HG03354 (cell line): ENCODE measurements at regions not wholly inside any gene's neighbourhood (a gene's known extent, or its start where the extent isn't known, plus 50 kb on each side); places are given as distances from the start of the nearest gene placed in this dataset.
"Not testable (repeated sequence)": the region's sequence is repeated elsewhere in the genome, so short reads cannot be mapped to it uniquely, and the experiment has no call there.

ENCODE experiments used
- ATAC-seq: cut with Tn5 transposase; IDR thresholded peaks from one replicate; pipeline ENCODE4 v1.9.1; 2021; ENCODE audit warnings: mild to moderate bottlenecking; ENCODE audit not compliant: unreplicated experiment, poor library complexity, severe bottlenecking

DNA sequence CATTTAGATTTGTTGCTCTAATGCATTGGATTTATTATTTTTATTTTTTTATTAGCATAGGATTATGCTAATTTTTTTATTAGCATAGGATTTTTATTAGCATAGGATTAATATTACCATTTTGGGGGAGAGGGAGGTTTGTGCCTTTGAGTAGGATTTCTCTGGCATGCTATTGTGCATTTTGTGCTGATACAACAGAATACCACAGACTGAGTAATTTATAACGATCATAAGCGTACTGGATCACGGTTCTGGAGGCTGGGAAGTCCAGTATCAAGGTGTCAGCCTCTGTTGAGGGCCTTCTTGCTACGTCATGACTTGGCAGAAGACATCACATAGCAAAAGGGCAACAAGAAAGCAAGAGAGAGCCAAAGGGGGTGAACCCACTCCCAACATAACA is 187.5 kb downstream of the XPNPEP1 start:
- no peak for ATAC-seq

DNA sequence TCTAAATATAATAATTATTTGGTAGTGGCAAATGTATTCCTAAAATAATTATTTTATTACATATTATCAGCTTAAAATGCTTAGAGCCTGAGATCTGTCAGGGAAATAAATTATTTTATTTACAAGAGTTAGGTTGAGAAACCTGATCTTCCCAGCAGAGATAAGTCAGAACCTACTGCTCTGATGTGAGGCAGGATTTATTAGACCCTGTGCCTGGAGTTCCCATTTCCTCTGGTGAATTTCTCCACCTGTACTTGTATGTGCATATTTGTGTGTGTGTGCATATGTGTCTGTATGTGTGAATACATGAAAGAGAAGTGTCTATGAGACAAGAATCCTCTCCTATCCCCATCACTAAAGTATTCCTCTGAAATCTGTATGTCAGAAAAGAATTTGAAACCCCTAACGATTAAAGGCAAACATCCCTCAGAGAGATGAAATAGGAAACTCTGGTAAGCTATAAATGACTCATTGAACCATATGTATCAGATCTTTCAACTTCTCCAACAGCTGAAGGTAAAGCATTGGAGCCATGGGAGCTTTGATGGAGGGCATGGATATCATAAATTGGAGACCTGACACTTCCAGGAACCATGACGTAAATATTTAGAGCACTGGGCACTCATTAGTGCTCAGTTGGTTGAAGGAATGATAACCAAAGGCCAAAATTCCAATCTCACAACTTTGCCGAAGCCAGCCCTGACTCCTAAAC is 190.9 kb downstream of the XPNPEP1 start:
- ATAC-seq = no peak

DNA sequence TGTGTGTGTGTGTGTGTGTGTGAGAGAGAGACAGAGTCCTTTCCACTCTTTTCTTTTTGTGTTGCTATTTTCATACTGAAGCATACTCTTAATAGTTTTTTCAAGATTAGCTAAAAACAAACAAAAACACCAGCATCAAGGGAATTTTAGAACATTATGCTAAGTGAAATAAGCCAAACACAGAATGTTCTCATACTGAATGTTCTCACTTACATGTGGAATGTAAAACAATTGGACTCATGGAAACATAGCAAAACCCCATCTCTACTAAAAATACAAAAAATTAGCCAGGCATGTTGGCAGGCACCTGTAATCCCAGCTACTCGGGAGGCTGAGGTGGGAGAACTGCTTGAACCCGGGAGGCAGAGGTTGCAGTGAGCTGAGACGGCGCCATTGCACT is 193.4 kb downstream of the XPNPEP1 start:
- ATAC-seq = not testable (repeated sequence)

DNA sequence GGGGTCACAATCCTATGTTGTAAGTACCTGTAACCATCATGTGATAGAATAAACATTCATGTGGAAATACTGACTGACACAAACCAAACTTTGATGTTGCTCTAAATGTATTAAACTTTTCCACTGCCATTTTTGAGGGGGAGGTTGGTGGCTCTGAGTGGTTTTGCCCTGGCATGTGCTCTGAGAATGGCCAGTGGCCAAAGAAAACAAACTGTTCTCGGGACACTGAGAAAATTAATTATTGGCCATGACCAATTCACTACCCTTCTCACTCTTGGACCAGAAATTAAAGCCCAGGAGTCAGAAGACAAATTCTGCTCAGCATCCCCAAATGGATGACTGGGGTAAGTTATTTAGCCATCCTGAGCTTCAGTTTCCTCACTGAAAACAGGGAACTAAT is 195.9 kb downstream of the XPNPEP1 start:
- ATAC-seq = no peak

DNA sequence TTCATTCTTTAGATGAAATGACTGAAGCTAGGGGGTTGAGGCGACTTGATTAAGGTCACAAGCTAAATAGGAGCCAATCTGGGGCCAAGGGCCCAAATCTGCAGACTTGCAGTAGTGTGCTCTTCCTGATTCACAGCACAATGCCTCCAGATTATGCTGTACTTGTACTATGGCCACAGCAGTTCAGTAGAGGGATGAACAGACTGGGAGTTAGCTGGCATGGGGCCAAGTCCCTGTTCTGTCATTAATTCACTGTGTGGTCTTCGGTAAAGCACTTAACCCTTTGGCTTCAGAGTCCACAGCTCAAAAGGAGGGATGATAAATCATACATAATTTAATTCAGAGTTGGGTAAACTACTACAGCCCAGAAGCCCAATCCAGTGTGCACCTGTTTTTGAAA is 196.8 kb downstream of the XPNPEP1 start:
- no peak for ATAC-seq

DNA sequence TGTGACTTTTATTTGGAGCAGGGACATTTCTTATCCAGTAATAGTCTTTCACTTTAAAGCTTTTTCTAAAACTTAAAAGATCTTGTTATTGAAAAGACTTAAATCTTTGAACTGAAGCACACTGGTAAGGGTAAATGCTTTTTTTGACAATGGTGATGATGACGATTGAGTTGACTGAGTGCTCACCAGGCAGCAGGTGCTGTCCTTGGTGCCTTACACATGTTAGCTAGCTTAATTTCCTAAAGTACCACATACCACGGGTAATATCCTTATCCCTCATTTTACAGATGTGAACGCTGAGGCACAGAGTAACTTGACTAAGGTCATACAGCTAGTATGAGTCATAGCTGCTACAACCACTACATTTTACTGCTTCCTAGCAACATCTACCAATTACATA is 200.0 kb downstream of the XPNPEP1 start:
- ATAC-seq = no peak

DNA sequence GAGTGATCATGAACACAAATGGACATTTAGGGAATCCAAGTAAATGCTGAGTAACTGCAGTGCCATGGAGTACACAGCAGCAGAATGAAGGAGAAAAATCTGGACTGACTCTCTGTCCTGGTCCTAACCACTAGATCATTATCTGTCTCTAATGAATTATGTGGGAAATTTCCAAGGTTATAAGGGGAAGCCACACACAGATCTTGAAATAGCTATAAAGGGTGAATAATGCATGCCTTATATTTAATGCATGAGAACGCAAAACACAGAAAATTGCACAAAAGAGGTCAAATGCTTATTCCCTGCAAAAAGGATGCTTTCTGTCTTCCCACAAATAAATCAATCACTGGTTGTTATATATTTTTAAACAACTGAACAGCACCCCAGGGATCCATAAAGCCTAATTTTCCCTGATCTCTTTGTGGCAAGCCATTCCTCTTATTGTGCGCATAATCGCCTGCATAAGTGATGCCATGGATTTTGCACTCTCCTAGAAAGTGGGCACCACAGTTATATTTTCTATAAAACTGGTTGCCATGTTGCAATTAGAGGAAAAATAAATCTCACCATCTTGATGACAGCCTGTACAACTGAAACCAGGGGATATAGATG is 201.8 kb downstream of the XPNPEP1 start:
- ATAC-seq = no peak

DNA sequence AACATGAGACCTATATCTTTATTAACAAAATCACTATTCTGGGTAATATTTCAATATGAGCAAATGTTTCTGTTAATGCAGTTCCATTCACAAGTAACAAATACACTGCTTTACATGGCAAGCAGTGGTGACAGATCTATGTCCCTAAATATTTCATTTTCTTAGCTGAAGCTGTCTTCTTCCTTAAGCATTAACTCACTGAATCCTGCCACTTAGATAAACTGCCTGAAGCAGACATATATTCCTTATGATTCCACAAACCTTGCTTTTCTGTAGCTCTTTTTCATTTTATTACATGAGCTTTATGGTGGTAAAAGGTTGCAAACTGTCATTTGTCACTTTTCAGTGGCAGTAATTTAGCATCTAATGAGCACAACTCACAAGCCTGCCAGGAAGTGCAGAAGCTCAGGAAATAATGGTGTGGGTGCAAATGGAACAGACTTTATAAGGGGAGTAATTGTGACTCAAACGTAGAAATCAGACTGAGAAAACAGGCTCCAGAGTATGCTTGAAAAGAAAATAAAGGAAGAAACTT is 217.2 kb downstream of the XPNPEP1 start:
- no peak for ATAC-seq

DNA sequence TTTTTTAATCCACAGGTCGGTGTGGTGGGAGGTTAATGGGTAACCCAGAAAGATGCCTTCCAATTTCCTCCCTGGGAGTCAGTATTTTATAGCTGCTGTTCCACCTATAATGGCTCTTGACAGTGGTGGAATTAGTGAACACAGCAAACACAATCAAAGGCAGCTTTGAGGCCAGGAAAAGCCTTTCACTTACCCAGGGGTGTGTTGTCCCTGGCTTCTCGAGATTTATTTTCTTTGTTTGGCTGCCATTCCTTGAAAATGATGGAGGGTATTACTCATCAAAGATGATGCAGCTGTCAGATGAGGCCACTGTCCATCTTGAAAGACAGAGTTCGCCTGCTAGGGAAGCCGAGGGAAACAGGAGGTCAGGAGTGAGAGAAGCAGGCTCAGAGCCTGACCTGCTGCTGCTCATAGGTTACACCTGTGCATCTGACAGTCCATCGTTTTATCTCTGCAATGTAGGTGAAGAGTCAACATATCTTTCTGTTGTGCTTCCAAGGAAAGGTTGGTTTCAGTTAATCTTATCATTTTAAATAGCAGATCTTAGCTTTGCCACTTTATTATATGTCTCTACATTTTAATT is 221.6 kb downstream of the XPNPEP1 start:
- ATAC-seq = no peak

DNA sequence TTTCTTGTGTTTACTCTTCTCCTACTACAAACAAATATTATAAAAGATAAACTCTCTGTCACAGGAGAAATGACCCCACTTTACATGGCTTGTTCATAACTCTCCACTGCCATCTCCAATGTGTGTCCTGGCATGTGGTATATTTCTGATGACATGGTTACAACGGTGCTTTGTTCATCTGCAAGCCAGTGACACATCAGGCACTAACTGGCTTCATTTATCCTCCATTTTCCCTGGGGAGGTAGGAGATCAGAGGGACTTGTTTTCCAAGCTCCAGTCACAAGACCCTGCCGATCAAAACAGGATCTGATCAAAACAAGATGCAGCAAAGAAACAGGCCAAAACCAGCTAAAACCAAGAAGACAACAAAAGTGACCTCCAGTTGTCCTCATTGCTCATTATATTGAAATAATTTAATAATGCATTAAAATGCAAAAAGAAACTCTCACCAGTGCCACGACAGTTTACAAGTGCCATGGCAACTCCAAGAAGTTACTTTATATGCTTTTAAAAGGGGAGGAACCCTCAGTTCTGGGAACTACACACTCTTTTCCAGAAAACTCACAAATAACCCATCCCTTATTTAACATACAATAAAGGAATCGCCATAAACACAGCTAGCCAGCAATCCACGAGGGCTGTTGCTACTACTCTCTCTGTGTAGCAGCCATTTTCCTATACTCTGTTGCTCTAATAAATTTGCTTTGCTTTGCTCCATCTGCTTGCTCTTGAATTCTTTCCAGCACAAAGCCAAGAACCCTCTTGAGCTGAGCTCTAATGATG is 224.2 kb downstream of the XPNPEP1 start:
- ATAC-seq = no peak

DNA sequence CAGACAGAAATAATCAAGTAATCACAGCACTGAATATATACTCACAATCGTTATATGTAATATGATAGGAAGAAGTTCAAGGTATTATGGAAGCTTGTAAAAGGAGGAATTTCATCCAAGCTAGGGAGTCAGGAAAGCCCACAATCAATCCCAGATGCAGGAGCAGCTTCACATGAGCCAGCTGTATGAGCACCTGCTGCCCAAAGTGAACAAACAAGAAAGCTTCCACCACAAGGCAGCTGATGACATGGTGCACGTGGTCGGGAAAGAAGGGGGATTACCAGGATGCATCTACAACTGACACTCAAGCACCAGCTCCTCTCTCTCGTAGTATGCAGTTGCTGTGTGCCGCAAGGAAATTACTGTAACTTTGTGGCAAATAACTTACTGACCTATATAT is 225.2 kb downstream of the XPNPEP1 start:
- ATAC-seq = no peak

DNA sequence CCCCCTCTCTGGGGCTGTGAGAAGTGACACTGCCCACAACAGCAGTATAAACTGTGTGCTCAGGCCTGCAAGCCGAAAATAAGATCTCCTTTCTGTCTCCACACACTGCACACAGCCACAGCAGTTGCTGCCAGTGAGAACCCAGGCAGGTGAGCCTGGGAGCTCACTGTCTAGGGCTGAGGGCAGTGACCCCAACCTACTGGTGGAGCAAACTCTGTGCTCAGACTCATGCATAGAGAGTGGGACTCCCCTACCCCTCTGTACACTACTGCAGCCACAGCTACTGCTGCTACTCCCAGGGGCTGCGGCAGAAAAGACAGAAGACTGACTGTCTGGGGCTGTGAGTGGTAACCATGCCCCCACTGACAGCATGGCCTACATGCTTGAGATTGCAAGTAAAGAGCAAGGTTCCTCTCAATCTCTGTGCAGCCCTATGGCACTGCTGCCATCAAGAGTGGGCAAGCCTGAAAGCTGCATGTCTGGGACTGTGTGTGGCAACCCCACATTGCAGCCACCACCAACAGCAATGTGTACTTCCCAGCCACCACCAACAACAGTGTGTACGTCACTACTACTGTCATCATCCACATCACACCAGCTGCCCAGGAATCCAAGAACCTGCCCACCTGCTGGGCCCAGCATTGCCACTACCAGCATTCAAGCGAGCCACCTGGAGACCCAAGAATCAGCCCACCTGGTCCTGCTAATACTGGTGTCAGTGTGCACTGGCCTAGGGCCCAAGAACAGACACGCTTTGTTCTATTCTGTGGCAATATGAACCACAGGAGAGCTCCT is 226.1 kb downstream of the XPNPEP1 start:
- no peak for ATAC-seq

DNA sequence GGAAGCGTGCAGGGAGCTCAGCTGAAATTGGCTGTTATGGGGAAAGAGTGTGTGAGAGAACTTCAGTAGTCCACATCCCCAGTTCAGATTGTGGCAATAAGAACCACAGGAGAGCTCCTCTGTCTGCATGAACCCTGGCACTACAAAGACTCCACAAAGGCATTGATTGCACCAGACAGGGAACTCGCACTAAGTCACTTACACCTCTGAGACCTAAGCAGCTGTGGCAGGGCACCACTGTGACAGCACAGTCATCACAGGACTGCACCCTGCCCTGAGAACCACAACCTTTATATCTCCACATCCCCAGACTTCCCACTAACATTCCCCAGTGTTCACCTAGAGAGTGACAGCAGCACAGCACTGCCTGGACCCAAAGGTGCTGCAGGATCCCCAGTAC is 226.8 kb downstream of the XPNPEP1 start:
- ATAC-seq = no peak

DNA sequence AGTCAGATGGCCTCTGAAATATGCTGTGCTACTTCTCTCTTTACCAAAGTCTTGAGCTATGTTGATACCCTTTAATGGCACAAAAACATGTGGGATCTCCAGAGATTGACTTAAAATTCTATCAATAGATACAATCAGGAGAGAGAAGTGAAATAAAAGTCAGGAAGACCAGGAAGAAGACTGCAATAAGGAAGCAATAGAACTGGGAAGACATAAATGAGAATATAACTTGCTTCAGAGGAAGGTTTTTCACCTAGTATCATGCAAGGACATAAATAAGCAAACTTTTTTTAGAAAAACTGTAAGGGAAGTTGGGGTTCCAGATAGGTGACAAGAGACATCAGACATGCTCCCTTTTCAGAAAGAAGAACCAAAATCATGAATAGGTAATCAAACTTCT is 227.3 kb downstream of the XPNPEP1 start:
- ATAC-seq = no peak

DNA sequence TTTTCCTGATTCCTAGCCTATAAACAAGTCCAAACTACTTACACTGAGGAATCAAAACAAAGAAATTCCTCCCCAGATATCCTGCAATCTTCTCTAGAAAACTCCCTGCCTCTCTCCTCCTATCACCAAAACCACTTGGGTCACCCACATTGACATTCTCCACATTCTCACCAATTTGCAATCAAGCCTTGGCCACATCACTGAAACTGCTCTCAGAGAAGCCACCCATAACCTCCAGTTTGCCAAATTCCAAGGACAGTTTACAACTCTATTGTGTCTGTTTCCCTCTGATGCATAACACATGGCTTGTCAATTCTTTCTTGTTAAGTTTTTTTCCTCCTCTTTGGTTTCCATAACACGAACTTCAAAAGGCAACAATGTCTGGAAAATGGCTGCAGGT is 233.5 kb downstream of the XPNPEP1 start:
- no peak for ATAC-seq

DNA sequence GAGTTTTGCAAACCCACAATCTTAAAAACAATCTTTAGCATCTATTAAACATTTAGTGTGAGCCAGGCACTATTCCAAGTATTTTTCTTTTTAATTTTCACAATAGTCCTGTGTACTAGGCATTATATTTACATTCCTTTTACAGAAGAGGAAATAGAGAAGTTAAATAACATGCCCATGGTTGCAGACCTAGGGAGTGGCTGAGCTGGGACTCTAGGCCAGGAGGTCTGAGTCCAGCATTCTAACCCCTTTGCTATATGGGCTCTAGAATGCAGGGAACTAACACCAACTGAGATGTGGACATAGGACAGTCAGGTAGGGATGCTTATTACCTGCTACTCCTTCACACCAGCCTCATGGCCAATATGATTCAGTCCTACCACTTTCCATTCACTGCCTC is 243.8 kb downstream of the XPNPEP1 start:
- ATAC-seq = no peak

DNA sequence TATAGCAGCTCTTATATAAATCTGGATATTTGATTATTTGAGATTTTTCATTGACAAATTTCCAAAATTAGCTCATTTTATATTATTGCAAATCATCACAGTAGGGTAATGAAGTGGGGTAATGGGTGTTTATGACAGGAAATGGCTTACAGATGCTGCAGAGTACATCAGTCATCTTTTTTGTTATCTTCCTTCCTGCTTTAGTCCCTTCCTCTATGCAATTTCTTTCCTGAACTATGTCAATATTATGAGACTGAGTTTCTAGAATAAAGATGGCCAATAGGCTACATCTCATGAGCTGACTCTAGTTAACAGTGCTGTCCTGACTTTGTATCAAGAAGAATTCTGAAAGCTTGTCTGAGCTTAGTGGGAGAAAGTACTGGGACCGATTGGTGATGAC is 244.5 kb downstream of the XPNPEP1 start:
- no peak for ATAC-seq

DNA sequence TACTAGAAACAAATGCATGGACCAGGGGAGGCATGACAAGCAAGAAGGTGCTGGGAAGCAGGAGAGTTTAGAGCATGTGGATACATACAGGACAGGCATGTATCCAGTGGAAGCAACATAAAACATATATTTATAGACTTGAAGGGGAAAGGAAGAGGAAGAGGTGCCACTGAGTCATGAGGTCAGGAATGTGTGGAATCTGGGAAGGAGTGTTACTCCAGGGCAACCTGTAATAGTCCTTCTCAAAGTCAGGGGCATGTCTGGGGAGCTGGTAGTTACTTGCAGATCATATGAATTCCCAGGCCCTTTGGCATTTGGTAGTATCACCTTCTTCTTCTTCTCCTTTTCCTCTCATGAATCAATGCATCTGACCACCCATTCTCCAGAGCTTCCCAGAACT is 246.6 kb downstream of the XPNPEP1 start:
- no peak for ATAC-seq

DNA sequence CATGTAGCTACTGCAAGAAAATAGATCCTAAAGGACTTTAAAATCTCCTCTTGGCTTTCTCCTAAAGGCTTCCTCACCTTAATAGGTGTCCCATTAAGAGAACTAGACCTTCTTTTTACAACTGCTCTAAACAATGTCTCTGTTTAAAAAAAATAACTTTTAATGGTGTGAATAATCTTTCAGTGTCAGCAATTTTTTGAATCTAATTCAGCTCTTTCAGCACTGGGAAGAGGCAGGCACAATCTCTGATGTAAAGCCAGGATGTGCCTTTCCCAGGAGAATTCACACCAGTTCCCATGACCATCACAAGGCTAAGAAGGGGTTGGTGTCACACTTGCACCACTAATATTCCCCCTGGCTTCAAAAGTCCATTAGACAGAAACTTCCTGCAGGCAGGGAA is 254.6 kb downstream of the XPNPEP1 start:
- ATAC-seq = no peak
